GM18909 (cell line): ENCODE measurements at regions not wholly inside any gene's neighbourhood (a gene's known extent, or its start where the extent isn't known, plus 50 kb on each side); places are given as distances from the start of the nearest gene placed in this dataset.
"Not testable (repeated sequence)": the region's sequence is repeated elsewhere in the genome, so short reads cannot be mapped to it uniquely, and the experiment has no call there.

ENCODE experiments used
- ATAC-seq: cut with Tn5 transposase; IDR thresholded peaks from one replicate; pipeline ENCODE4 v1.9.1; 2021; ENCODE audit warnings: mild to moderate bottlenecking; ENCODE audit not compliant: unreplicated experiment, poor library complexity

GRCh38 chr1:228887101-228887500 lies 151.8 kb downstream of the RHOU start:
- no peak for ATAC-seq

- no peak for ATAC-seq
These were observed 152.7 kb downstream of the RHOU start for GRCh38 chr1:228887960-228888359.

GRCh38 chr1:228889289-228889688 lies 154.0 kb downstream of the RHOU start:
- no peak for ATAC-seq

GRCh38 chr1:228891272-228892034 lies 156.2 kb downstream of the RHOU start:
- no peak for ATAC-seq

GRCh38 chr1:228892200-228892599 lies 156.9 kb downstream of the RHOU start:
- ATAC-seq: not testable (repeated sequence)

- no peak for ATAC-seq
These were observed 159.2 kb downstream of the RHOU start for GRCh38 chr1:228894442-228894989.

- no peak for ATAC-seq
These were observed 162.6 kb downstream of the RHOU start for GRCh38 chr1:228897901-228898300.

- ATAC-seq: peak; percentile 84
These were observed 163.3 kb downstream of the RHOU start for GRCh38 chr1:228898582-228898992.

GRCh38 chr1:228899421-228899956 lies 164.2 kb downstream of the RHOU start:
- no peak for ATAC-seq

- ATAC-seq: no peak
These were observed 165.0 kb downstream of the RHOU start for GRCh38 chr1:228900099-228900885.

GRCh38 chr1:228900886-228901392 lies 165.7 kb downstream of the RHOU start:
- no peak for ATAC-seq

- no peak for ATAC-seq
These were observed 166.8 kb downstream of the RHOU start for GRCh38 chr1:228901936-228902681.

GRCh38 chr1:228902781-228903433 lies 167.6 kb downstream of the RHOU start:
- no peak for ATAC-seq

GRCh38 chr1:228903434-228904071 lies 168.3 kb downstream of the RHOU start:
- no peak for ATAC-seq

- no peak for ATAC-seq
These were observed 168.9 kb downstream of the RHOU start for GRCh38 chr1:228904222-228904621.

- ATAC-seq: no peak
These were observed 170.4 kb downstream of the RHOU start for GRCh38 chr1:228905701-228906101.

- ATAC-seq: no peak
These were observed 171.1 kb downstream of the RHOU start for GRCh38 chr1:228906223-228906860.
